H1 (cell line): ENCODE measurements at regions not wholly inside any gene's neighbourhood (a gene's known extent, or its start where the extent isn't known, plus 50 kb on each side); places are given as distances from the start of the nearest gene placed in this dataset.
A peak's percentile ranks its signal among the peaks of the same experiment; 100 is the strongest.

ENCODE experiments used
- CTCF ChIA-PET: fragments of 300-600 bp; sonication (Branson Sonifier 250); formaldehyde crosslinking; loops from one replicate; lab custom pipeline; 2021; ENCODE audit not compliant: partially characterized antibody; lab: Charles Lee
- POLR2A ChIA-PET: fragments of 300-600 bp; sonication (Branson Sonifier 250); formaldehyde crosslinking; loops from one replicate; lab custom pipeline; 2021; ENCODE audit warnings: inconsistent platforms; ENCODE audit not compliant: partially characterized antibody; lab: Charles Lee
- DNase-seq, 2 experiments: peaks; one replicate each; pipeline versions ENCODE4 v3.0.0 to v3.0.0-alpha.2; 2010 to 2022; ENCODE audit warnings: low spot score in 2 of 2, low read depth in 1 of 2, mixed read lengths in 1 of 2
- FAIRE-seq: peaks from 2 replicates; lab custom pipeline; 2011; peaks lifted over from hg19 to GRCh38; lab: Jason Lieb, UNC
- H2AFZ ChIP-seq: 2 replicates; pipeline ENCODE4 v1.8.1; 2012; ENCODE audit warnings: low read length, inconsistent platforms
- H2AK5ac ChIP-seq: 2 replicates; pipeline ENCODE4 v1.6.1; 2013; ENCODE audit warnings: low read depth, low read length
- H2BK120ac ChIP-seq: replicated peaks from 2 replicates; pipeline ENCODE3; 2013; ENCODE audit warnings: low read depth, low read length, inconsistent platforms
- H2BK12ac ChIP-seq: 2 replicates; pipeline ENCODE4 v1.6.1; 2013; ENCODE audit warnings: low read depth, low read length
- H2BK15ac ChIP-seq: 2 replicates; pipeline ENCODE4 v1.6.1; 2013; ENCODE audit warnings: low read length
- H2BK20ac ChIP-seq: 2 replicates; pipeline ENCODE4 v1.6.1; 2013; ENCODE audit warnings: low read length
- H2BK5ac ChIP-seq: 2 replicates; pipeline ENCODE4 v1.6.1; 2013; ENCODE audit warnings: low read depth, low read length
- H3K14ac ChIP-seq: 2 replicates; pipeline ENCODE4 v1.6.1; 2013; ENCODE audit warnings: inconsistent platforms; ENCODE audit not compliant: insufficient read length
- H3K18ac ChIP-seq: 2 replicates; pipeline ENCODE4 v1.6.1; 2013; ENCODE audit warnings: low read length; ENCODE audit errors: extremely low read depth
- H3K23ac ChIP-seq: 2 replicates; pipeline ENCODE4 v1.6.1; 2013; ENCODE audit warnings: inconsistent platforms; ENCODE audit not compliant: insufficient read length
- H3K23me2 ChIP-seq: 2 replicates; pipeline ENCODE4 v1.6.1; 2013; ENCODE audit warnings: low read depth, low read length
- H3K27ac ChIP-seq: 2 replicates; pipeline ENCODE4 v1.6.1; 2011; ENCODE audit warnings: low read depth, low read length, inconsistent platforms
- H3K27me3 ChIP-seq, 4 experiments: replicated peaks in 1 of 4; 1 replicate in 1 of 4; 2 replicates in 3 of 4; pipeline versions ENCODE4 v1.6.1 to v1.8.1; 2011 to 2013; ENCODE audit warnings: low read length in 3 of 4, mild to moderate bottlenecking in 3 of 4, inconsistent platforms in 2 of 4, mixed read lengths in 2 of 4, moderate library complexity in 1 of 4; ENCODE audit not compliant: control insufficient read depth in 3 of 4, insufficient read depth in 3 of 4; ENCODE audit errors: extremely low read depth in 1 of 4
- H3K36me3 ChIP-seq, 4 experiments: 2 replicates each; pipeline versions ENCODE4 v1.6.1 to v1.8.1; 2011 to 2013; ENCODE audit warnings: mild to moderate bottlenecking in 4 of 4, low read length in 3 of 4, moderate library complexity in 2 of 4, control low read depth in 1 of 4, inconsistent platforms in 1 of 4; ENCODE audit not compliant: insufficient read depth in 4 of 4, control insufficient read depth in 2 of 4
- H3K4ac ChIP-seq: replicated peaks from 2 replicates; pipeline ENCODE3; 2013; ENCODE audit warnings: low read length, low read depth, mixed read lengths, inconsistent platforms; ENCODE audit not compliant: insufficient read length
- H3K4me1 ChIP-seq, 4 experiments: replicated peaks in 1 of 4; 1 replicate in 1 of 4; 2 replicates in 3 of 4; pipeline versions ENCODE4 v1.6.1 to v1.8.1; 2011 to 2013; ENCODE audit warnings: low read length in 3 of 4, inconsistent platforms in 2 of 4, mixed read lengths in 1 of 4; ENCODE audit not compliant: insufficient read depth in 4 of 4, control insufficient read depth in 3 of 4
- H3K4me2 ChIP-seq, 2 experiments: 2 replicates each; pipeline versions ENCODE4 v1.6.1 to v1.8.1; 2011 to 2013; ENCODE audit warnings: low read depth in 2 of 2, low read length in 2 of 2, control low read depth in 1 of 2, inconsistent platforms in 1 of 2, mild to moderate bottlenecking in 1 of 2; ENCODE audit not compliant: insufficient read depth in 1 of 2
- H3K4me3 ChIP-seq, 4 experiments: fragments of 200-600, 300-600 bp in 1 of 4; sonication (generic), shearing (Covaris generic), sonication (Bioruptor Twin) in 1 of 4; 2 replicates each; pipeline versions ENCODE4 v1.5.1 to v1.8.1; 2011 to 2016; ENCODE audit warnings: low read length in 4 of 4, low read depth in 3 of 4, control low read depth in 2 of 4, inconsistent platforms in 2 of 4, mild to moderate bottlenecking in 2 of 4, mixed read lengths in 1 of 4, moderate library complexity in 1 of 4; ENCODE audit not compliant: insufficient read depth in 2 of 4; ENCODE audit errors: extremely low read depth in 1 of 4
- H3K56ac ChIP-seq: replicated peaks from 2 replicates; pipeline ENCODE3; 2013; ENCODE audit warnings: low read depth, mild to moderate bottlenecking, mixed read lengths, low read length, inconsistent platforms; ENCODE audit not compliant: insufficient read length
- H3K79me1 ChIP-seq: 2 replicates; pipeline ENCODE4 v1.6.1; 2013; ENCODE audit warnings: low read depth, low read length, control low read depth
- H3K79me2 ChIP-seq, 2 experiments: 2 replicates each; pipeline versions ENCODE4 v1.6.1 to v1.8.1; 2012 to 2013; ENCODE audit warnings: low read length in 2 of 2, mild to moderate bottlenecking in 2 of 2, inconsistent platforms in 1 of 2; ENCODE audit not compliant: insufficient read depth in 2 of 2, control insufficient read depth in 1 of 2
- H3K9ac ChIP-seq, 4 experiments: replicated peaks in 1 of 4; 1 replicate in 1 of 4; 2 replicates in 3 of 4; pipeline versions ENCODE4 v1.6.1 to v1.8.1; 2011 to 2013; ENCODE audit warnings: low read depth in 3 of 4, low read length in 3 of 4, control low read depth in 2 of 4, mild to moderate bottlenecking in 2 of 4, moderate library complexity in 2 of 4, inconsistent platforms in 1 of 4; ENCODE audit errors: extremely low read depth in 1 of 4
- H3K9me3 ChIP-seq, 2 experiments: 2 replicates each; pipeline versions ENCODE4 v1.6.1 to v1.8.1; 2012 to 2013; ENCODE audit warnings: mild to moderate bottlenecking in 2 of 2, moderate library complexity in 2 of 2, control low read depth in 1 of 2, inconsistent platforms in 1 of 2, low read depth in 1 of 2, low read length in 1 of 2, mixed read lengths in 1 of 2; ENCODE audit not compliant: insufficient read depth in 2 of 2
- H4K20me1 ChIP-seq, 2 experiments: replicated peaks in 1 of 2; 2 replicates each; pipeline versions ENCODE3 to v1.8.1; 2011 to 2013; ENCODE audit warnings: inconsistent platforms in 2 of 2, low read length in 2 of 2, mild to moderate bottlenecking in 1 of 2; ENCODE audit not compliant: insufficient read depth in 2 of 2, control insufficient read depth in 1 of 2
- H4K5ac ChIP-seq: 2 replicates; pipeline ENCODE4 v1.6.1; 2013; ENCODE audit warnings: low read length, low read depth, mixed read lengths, inconsistent platforms; ENCODE audit not compliant: insufficient read length
- H4K8ac ChIP-seq: 2 replicates; pipeline ENCODE4 v1.8.0; 2013; ENCODE audit warnings: mild to moderate bottlenecking, moderate library complexity, low read length, inconsistent platforms; ENCODE audit not compliant: insufficient read depth; ENCODE audit errors: extremely low read depth
- H4K91ac ChIP-seq: replicated peaks from 2 replicates; pipeline ENCODE3; 2013; ENCODE audit warnings: low read length, mixed read lengths, inconsistent platforms; ENCODE audit not compliant: insufficient read length
- ATF2 ChIP-seq: IDR thresholded peaks from 2 replicates; pipeline ENCODE4 v1.6.1; 2012; ENCODE audit warnings: low read length, inconsistent platforms
- CREB1 ChIP-seq: IDR thresholded peaks from 2 replicates; pipeline ENCODE4 v1.6.1; 2012; ENCODE audit warnings: inconsistent platforms
- GABPA ChIP-seq: IDR thresholded peaks from 2 replicates; pipeline ENCODE4 v1.6.1; 2011; ENCODE audit warnings: mild to moderate bottlenecking, low read length, moderate library complexity, borderline replicate concordance; ENCODE audit not compliant: insufficient read depth
- NRF1 ChIP-seq: IDR thresholded peaks from 2 replicates; pipeline ENCODE4 v1.6.1; 2011; ENCODE audit warnings: mild to moderate bottlenecking, low read depth, low read length, improper control_type of control experiment
- POLR2AphosphoS5 ChIP-seq: IDR thresholded peaks from 2 replicates; pipeline ENCODE4 v1.6.1; 2011; ENCODE audit warnings: low read depth, low read length
- SIRT6 ChIP-seq: IDR thresholded peaks from one replicate; pipeline ENCODE4 v1.7.1; 2012; ENCODE audit warnings: low read length, inconsistent platforms
- SP2 ChIP-seq: IDR thresholded peaks from 2 replicates; pipeline ENCODE4 v1.6.1; 2012; ENCODE audit warnings: mild to moderate bottlenecking, low read length, inconsistent platforms
- TAF1 ChIP-seq: IDR thresholded peaks from 2 replicates; pipeline ENCODE4 v1.6.1; 2011; ENCODE audit warnings: mild to moderate bottlenecking, low read depth, low read length
- WGBS, 2 experiments: shearing (Covaris generic) in 1 of 2; methylation state at CpG; one replicate each; pipeline versions ENCODE4 v1.1.6 to v1.1.7; 2013 to 2015; ENCODE audit warnings: low lambda C conversion rate in 2 of 2, mixed read lengths in 2 of 2, inconsistent platforms in 1 of 2, low coverage in 1 of 2, missing lambda C conversion rate in 1 of 2; ENCODE audit not compliant: insufficient replicate concordance in 2 of 2, insufficient coverage in 1 of 2, insufficient read length in 1 of 2; ENCODE audit errors: extremely low coverage in 1 of 2, missing lambda C conversion rate in 1 of 2; 5-methylcytosine and 5-hydroxymethylcytosine counted together

- DNase-seq (no peak), FAIRE-seq (no peak)
- Histone ChIP-seq H3K27ac (no peak overlapping the region), H2AFZ (peak overlapping the region; percentile 85; the same call in 1 of the 2 replicates), H2AK5ac (no peak overlapping the region), H3K9me3 (no peaks in the 10 kb centered on the region), H3K79me2 (no peaks in the 10 kb centered on the region), H3K23ac (no peak overlapping the region), H3K4me2 (no peak overlapping the region), H3K14ac (no peak overlapping the region), H2BK12ac (no peak overlapping the region), H3K9ac (no peak overlapping the region), H3K23me2 (no peaks in the 10 kb centered on the region), H3K4me3 (no peak overlapping the region), H2BK15ac (no peak overlapping the region), H3K36me3 (no peaks in the 10 kb centered on the region), H3K79me1 (no peaks in the 10 kb centered on the region), H2BK20ac (no peak overlapping the region), H2BK120ac (no peak overlapping the region), H4K20me1 (no peaks in the 10 kb centered on the region), H3K27me3 (no peaks in the 10 kb centered on the region), H3K4ac (no peak overlapping the region), H3K4me1 (peaks cover 0 to 4% (median under 1%) of the 10 kb centered on the region in 4 experiments; a peak in 1 of 7 replicates), H3K56ac (no peak overlapping the region), H3K18ac (no peak overlapping the region), H2BK5ac (no peak overlapping the region), H4K91ac (no peak overlapping the region), H4K5ac (no peak overlapping the region), H4K8ac (no peak overlapping the region)
- 80% methylated on average over 4 of the region's 4 CpGs; no CpG with 5 or more reads in 1 of the 2 experiments for WGBS, 2 experiments
- CTCF ChIA-PET: no interaction called here
- POLR2A ChIA-PET: no interaction called here
- TF ChIP-seq ATF2 (no peak), NRF1 (no peak), TAF1 (no peak), GABPA (no peak), CREB1 (no peak), SP2 (no peak), POLR2AphosphoS5 (no peak), SIRT6 (no peak)
These were observed 236.8 kb upstream of the AVPR1A start for GRCh38 chr12:63387771-63388170.
